HG03571 (cell line): ENCODE measurements at regions not wholly inside any gene's neighbourhood (a gene's known extent, or its start where the extent isn't known, plus 50 kb on each side); places are given as distances from the start of the nearest gene placed in this dataset.

Experiments
- ATAC-seq: cut with Tn5 transposase; IDR thresholded peaks from one replicate; pipeline ENCODE4 v1.9.1; 2021; ENCODE audit not compliant: unreplicated experiment

DNA sequence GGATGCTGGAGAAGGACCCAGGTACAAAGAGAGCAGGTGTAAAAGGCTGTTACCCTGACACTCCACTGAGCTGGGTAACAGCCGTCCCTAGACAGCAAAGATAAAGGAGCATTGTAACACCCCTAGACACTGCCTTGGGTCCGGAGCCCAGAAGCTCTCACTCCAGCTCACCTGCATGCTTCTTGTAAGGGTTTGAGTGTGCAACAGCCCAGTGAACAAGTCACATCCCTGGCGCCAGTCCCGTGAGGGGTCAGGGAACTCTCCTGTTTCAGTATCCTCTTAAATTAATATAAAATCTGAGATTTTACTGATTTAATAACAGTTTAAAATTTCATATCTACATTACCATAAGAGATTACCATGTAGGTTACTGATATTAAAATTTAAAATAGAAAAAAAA is 124.8 kb upstream of the LMO3 start:
- no peak for ATAC-seq

DNA sequence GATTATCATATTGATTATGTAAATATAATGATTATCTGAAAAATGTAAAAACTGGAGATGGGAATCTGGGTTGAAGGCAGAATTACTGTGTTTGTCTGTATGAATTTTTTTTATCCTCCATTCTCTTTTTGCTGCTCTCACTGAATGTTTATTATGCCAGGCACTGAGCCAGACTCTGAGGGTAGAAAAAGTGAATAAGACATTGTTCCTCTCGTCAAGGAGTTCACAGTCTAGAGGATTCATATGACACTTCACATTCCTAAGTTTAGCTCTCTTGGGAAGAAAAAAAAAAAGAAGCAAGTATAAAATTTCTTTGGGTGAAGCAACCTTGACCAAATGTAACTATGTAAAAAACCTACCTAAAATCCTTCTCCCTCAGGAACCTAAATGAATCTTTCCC is 120.9 kb upstream of the LMO3 start:
- ATAC-seq: no peak

DNA sequence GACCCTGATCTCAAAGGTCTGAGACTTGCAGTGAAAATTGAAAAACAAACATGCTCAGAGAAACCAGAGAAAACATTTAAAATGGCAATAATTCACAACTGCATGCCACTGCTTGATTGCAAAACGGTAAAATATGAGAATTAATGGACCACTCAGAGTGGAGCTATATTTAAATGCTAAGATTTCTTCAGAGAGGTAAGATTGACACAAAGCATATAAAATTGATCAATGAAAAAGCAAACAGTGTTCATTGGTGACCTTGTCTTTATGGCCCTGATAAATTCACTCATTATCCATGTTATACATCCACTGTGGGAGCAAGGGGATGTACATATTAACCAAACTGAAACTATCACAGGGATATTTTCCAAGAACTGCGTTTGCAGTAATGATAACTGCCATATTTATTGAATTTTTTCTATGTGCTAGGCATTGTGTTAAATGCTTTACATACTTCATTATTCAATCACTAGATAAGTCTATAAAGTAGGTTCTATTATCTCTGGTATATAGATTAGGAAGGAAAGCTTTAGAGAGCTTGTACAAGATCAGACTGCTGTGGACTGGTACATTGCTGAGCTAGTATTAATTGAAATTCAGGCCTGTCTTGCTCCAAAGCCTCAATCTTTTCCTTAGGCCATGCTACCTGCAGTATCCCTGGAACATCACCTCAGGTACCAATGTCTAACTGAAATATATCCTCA is 113.9 kb upstream of the LMO3 start:
- no peak for ATAC-seq

DNA sequence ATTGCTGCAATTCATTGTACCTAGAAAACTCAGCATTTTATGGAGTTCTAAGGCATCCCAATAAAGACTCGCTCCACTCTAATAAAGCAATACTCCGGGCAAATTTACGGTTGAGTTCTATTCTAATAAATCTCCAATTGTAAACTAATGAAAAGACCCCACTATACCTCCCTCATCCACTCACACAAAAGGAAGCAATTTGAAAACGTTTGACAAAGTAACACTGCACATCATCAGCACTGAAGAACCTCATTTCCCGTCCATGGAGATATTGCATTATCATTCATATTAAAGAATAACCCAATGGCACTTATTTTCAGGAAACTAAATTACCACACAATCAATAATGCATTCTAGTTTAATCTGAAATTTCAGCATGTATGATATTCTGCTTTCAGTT is 111.0 kb upstream of the LMO3 start:
- no peak for ATAC-seq

DNA sequence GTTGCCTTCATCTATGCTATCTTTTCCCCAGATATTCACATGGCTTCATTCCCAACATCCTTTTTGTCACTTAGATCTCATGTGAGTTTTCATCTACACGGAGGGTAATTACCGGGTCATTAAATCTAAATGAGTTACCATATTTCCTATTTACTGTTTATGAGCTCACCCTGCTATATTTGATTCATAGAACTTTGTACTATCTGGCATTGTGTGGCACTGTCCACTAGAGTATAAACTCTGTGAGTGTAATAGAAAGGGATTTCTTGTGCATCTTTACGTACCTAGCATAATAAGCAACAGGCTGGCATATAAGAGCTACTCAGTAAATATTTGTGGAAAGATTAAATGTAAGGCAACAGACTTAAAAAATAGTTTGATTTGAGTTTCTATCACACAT is 86.1 kb upstream of the LMO3 start:
- no peak for ATAC-seq

DNA sequence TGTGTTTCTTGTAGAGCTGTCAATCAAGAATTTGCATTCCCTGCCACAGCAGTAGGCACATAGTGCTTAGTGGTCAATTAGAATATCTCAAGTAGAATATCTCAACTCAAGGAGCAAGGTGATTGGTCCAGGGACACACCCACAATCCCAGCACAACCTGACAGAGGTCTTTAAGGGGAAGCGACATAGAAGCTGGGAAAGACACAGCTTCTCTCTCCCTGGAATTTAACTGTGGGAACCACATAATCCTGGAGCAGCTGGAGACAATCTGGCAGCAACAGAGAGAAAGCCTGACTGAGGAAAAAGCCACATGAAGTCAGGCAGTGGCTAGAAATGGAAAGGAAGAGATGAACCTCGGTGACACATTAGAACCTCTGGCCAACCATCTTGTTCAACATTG is 85.7 kb upstream of the LMO3 start:
- no peak for ATAC-seq

DNA sequence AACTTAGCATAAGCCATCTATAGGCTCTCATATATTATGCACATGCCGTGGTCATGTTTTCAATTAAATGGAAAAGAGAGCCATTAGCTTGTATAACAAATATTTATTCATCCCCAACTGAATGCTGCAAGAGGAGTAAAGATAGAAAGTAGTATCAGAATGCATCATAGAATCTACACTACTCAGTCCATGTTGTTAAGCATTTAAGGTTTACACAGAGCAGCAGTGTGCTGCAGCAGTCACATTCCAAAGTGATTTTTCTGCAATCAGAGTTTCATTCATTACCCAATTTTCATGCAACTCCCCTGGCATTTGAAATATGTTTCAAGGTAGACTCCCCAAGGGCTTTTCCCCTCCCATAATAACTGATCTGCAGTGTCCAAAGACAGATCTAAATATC is 82.2 kb upstream of the LMO3 start:
- ATAC-seq: no peak

DNA sequence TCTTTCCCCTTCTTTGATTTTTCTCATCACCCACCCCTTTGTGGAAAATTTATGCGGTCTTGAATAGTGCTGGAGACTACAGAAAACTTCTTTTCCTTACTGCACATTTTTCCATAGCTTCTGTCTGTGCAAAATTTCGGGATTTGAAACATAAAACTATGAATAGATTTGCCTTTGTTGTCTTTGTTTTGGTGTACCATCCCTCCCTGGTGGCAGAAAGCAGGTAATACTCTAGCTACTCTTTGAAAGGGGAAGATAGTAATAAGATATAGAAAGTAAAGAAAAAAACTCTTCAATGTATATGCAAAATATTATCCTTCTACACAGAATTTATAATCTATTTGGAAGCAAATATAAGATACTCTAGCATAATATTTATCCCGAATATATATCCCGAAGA is 79.1 kb upstream of the LMO3 start:
- ATAC-seq: no peak

DNA sequence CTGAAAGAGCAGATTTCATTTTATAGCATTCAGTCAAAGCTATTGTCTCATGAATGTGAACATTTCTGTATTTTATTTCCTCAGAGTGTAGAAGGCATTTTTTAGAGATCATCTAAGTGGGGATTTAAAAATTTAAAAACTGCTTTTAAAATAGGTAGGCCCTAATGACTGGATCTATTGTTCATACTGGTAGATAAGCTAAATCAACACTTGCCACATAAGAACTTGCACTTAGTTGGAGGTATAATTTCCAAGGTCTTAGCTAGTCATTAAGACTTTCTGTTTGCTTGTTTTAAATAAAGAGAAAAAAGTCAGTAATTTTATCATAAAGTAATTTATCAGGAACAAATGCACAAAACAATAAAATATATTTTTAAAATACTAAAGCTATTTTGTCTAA is 75.2 kb upstream of the LMO3 start:
- no peak for ATAC-seq

DNA sequence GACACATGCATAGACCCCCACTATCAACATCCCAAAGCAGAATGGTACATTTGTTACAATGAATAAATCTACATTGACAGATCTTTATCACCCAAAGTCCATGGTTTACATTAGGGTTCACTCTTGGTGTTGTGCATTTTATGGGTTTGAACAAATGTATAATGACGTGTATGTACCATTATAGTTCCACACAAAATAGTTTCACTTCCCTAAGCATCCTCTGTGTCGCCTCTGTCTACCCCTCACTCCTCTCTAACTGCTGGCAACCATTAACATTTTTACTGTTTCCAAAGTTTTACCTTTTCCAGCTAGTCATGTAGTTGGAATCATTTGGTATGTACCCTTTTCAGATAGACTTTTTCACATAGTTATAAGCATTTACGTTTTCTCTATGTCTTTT is 69.5 kb upstream of the LMO3 start:
- no peak for ATAC-seq

DNA sequence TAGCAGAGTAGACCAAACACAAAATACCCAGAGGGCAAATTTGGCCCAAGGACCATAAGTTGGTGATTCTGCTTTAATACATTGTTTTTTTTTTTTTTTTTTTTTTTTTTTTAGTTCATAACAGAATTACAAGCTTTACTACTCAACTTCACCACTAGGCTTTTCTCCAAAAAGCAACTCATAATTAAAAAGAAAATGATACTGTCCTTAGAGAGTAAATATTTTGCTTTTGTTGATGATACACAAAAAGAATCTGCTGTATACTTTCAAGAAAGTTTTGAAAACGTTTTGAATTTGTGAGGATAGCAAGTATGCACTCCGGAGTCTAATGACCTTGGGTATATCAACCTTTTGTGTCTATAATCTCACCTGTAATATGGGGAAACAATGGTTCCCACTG is 68.9 kb upstream of the LMO3 start:
- no peak for ATAC-seq

DNA sequence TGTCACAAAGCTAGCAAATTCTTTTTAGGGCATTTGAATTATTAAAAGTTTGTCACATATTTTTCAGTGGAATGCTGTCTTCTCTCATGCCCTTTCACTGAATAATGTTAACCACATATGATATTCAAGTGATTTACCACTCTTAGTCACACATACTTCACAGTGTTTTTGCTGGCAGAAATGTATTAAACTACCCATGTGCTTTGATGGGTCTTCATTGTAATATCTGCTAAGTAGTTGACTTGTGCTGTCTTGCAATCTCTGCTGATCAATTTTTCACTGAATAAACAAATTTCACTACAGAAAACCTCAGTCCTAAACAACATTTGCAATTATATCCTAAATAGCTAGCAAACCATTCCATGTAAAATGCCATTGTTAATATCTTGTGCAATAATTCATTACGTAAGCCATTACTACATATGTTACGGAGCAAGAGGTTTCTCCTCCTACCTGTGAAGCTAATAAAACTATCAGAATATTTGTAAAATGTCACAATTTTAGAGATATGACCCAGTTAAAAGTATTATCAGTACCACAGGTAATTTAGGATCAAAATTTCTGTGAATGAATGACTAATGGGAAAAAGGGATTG is 64.6 kb upstream of the LMO3 start:
- ATAC-seq: no peak

DNA sequence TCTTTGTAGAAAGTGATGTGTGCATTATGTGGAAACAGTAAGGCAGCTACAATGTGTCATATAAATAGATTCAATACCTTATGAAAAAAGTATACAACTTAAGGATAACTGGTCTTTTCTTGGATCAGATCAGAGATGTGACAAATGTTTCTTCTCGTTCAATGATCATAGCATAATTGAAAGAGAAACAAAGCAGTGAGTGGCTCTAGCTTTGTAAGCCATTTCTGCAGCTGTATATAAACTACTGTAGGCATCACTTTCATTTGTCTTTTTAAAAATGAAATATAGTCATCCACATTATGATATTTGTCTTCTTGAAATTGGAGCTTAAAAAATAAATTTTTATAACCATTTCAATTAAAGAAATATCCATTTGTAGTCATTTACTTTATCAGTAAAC is 63.8 kb upstream of the LMO3 start:
- ATAC-seq: no peak

DNA sequence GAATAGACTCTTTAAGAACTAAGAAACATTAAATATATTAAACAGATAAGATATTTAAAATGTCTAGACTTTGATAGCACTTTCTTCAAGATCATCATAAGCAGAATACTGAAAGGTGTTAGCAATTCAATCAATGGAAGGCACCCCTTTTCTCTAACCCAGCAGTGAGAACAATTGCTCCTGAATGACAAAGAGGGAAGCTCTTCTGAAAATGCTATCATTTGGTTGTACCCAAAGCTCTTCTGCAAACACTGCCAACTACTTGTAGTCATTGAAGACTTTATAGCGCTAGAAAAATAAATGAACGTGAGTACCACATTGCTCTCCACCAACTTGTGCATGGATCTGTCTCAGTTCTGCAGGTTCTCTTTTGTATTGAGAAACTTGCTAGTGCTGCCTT is 62.2 kb upstream of the LMO3 start:
- no peak for ATAC-seq

DNA sequence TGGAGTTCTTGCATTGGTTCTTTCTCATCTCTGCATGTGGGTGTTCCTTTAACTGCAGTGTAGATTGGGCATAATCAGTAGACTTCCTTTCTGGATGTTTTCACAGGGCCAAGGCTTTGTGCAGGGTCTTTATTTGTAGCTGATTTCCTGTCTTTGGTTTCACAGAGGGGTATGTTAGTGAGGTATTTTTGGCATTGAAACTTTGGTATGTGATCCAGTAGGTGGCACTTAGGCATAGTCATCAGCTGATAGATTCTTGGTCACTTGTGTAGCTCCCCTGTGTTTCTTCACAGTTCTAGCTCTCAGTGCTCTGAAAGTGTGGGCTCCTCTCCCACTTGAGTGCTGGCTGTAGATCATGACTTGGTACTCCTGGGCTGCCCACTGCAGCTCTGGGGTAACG is 52.7 kb upstream of the LMO3 start:
- no peak for ATAC-seq
